ENCODE measurements at regions not wholly inside any gene's neighbourhood (a gene's known extent, or its start where the extent isn't known, plus 50 kb on each side); places are given as distances from the start of the nearest gene placed in this dataset.
"Not testable (repeated sequence)": the region's sequence is repeated elsewhere in the genome, so short reads cannot be mapped to it uniquely, and the experiment has no call there.

DNA sequence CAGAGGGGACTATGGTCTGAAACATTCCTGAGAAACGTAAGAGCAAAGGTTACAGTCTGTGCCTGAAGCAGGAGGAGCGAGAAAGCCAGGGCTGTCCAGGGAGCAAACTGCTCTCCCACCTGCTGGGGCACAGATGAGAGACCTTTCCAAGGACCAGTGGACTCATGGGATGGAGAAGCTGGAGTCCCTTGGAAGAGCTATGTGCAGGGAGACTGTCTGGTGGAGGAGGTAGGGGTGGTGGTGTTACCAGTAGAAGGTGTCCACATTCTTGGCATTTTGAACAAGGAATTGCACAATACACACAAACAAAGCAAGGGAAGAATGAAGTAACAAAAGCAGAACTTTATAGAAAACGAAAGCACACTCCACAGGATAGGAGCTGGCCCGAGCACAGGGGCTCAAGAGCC, 97.9 kb upstream of the CYRIA start:
- no peak for DNase-seq

- no peak for DNase-seq
Observed at GRCh38 chr2:16763056-16763455, 97.4 kb upstream of the CYRIA start.

- DNase-seq = no peak
Observed at GRCh38 chr2:16760426-16760825, 94.8 kb upstream of the CYRIA start.

- DNase-seq = peak in 49 of 51 donors; percentile 11 to 92 (median 63)
Observed at GRCh38 chr2:16756831-16757644, 91.4 kb upstream of the CYRIA start.

DNA sequence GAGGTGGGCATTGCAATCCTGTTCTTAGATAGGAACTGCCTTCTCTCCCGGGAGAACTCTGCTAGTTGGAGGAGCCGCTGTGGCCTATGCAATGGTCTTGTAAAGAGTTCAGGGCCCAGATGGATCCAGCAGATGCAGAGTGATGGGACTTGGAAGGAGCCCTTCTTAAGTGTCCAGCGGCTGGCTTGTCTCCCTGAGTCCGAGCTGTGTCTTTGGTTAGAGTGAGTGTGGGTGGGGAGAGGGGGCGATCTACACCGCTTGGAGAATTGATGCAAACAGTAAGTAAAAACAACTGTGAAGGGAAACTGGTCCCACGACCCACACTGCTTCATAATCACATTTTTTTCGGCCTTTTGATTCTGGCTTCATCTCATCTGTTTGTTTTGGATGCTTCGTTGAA, 89.8 kb upstream of the CYRIA start:
- no peak for DNase-seq

- not testable (repeated sequence) for DNase-seq
Observed at GRCh38 chr2:16753025-16753424, 87.4 kb upstream of the CYRIA start.

DNA sequence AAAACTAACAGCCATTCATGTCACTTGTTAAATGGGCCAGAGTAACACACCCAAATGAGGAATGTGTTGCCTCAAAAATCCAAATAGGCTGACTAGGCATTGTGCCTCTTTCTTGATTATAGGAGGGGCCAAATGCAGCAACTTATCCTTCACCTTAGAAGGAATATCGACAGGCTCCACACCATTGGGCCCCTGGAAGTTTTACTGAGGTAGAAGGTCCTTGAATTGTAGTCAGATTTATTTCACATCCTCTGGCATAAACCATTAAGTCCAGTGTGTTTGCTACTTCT, 85.2 kb upstream of the CYRIA start:
- DNase-seq = not testable (repeated sequence)

DNA sequence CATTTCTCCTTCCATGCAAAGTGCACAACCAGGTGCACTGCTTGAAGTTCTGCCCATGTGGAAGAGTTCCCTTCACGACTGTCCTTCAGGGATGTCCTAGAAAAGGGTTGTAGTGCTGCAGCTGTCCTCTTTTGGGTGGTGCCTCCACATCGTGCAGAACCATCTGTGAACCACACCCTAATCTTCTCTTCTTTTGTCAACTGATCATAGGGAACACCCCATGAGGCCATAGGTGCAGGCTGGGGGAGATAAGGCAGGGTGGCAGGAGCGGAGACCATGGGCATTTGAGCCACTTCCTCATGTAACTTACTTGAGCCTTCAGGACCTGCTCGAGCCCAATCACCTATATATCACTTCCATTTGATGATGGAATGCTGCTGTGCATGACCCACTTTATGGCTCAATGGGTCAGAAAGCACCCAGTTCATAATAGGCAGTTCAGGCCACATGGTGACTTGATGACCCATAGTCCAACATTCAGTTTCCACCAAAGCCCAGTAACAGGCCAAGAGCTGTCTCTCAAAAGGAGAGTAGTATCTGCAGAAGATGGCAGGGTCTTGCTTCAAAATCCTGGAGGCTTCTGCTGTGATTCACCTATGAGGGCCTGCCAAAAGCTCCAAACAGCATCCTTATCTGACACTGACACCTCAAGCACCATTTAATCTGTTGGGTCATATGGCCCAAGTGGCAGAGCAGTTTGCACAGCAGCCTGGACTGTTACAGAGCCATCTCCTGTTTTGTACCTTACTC, 84.7 kb upstream of the CYRIA start:
- DNase-seq = no peak

DNA sequence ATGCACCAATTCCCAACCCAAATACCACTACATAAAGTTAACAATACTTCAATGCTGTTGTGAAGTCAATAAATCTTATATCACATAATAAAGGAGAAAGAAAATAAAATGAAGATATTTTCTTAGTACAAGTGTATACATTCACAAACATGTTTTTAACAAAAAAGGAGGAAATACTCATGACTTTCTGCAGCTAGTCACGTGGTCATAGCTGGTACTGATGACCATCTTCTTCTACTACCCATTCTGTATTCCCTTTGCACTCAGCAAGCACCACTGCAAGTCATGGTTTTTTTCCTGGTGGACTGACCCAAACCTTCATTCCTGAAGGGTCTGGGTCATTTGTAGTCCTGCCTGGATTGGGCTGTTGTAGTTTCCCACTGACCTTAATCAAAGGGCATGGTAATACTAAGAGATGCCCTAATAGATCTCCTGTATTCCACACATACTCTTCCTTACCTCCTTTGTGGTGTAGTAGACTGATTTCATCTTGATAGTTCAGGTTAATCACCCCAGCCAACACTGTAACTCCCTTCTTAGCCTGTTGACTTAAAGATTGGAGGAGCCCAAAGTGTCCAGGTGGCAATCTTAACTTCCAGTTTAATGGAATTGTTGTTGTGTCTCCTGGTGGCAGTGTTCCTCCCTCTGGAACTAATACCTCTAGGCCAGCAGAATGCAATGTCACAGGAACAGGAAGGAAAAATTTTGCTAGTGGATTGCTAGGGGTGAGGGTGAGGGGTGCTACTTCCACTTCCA, 83.1 kb upstream of the CYRIA start:
- DNase-seq = not testable (repeated sequence)

DNA sequence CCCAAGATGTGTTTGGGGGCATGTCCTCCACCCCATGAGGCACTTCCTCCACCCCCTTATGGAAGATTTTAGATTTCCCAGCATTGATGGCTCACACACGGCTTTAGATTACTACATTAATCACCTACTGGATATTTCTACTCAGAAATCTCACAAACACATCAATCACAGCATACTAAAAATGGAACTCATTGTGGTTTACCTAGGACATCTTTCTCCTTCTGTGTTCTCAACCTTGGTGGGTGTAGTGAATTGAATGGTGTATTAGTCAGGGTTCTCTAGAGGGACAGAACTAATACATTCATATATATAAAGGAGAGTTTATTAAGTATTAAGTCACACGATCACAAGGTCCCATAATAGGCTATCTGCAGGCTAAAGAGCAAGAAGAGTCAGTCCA, 82.1 kb upstream of the CYRIA start:
- no peak for DNase-seq

- no peak for DNase-seq
Observed at GRCh38 chr2:16747257-16747656, 81.6 kb upstream of the CYRIA start.

GRCh38 chr2:16746833-16747232, 81.2 kb upstream of the CYRIA start:
- no peak for DNase-seq

DNA sequence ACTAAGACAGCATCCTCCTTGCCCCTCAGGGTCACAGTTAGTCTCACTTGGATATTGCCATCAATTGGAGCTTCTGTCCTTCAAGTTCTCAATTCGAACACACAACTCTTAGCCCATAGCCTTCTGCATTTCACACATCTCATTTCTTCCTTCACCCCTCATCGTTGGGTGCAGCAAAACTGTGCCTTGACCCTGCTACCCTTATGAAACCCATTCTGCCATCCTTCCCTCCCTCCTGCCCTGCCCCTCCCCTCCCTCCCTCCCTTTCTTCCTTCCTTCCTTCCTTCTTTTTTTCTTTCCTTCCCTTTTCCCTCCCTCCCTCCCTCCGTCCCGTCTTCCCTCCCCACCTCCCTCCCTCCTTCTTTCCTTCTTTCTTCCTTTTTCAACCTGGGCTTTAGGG, 80.7 kb upstream of the CYRIA start:
- DNase-seq = no peak

DNA sequence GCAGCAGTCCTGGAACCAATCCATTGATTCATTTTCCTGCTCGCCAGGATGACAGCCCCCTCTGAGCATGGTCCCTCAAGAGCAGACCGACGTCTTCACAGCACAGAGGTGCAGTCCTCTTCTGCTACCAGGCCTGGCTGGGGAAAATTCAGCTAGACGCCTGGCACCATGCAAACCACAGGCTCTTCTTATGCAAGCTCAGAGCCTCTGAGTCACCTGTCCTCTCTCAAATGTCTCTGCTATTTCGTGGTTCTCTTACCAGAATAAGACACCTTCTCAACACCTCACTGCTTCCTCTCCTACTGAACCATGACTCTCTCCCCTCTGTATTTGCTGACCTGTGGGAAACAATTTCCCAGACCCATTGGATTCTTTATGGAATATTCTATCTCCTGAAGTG, 79.8 kb upstream of the CYRIA start:
- DNase-seq = no peak

GRCh38 chr2:16744521-16744920, 78.9 kb upstream of the CYRIA start:
- DNase-seq = no peak

DNA sequence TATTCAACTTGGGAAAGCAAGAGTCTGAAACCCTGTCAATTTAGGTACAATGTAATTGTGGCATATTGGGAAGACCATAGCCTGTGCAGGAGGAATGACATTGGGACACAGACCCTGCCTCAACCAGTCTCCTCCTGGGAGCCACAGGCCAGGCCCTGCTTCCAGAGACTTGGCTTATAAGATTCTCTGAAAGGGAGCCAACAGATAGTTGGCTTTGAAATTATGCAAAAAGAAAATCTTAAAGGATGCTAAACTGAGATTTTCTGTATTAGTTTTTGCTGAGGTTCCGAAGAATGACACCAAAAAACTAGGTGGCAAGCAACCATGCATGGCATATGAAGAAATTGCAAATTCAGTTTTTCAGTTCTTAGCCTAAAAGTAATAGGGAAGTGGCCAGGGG, 76.4 kb upstream of the CYRIA start:
- DNase-seq = no peak

- DNase-seq = peak in 7 of 51 donors; percentile 4 to 26 (median 9)
Observed at GRCh38 chr2:16741498-16741897, 75.9 kb upstream of the CYRIA start.

DNA sequence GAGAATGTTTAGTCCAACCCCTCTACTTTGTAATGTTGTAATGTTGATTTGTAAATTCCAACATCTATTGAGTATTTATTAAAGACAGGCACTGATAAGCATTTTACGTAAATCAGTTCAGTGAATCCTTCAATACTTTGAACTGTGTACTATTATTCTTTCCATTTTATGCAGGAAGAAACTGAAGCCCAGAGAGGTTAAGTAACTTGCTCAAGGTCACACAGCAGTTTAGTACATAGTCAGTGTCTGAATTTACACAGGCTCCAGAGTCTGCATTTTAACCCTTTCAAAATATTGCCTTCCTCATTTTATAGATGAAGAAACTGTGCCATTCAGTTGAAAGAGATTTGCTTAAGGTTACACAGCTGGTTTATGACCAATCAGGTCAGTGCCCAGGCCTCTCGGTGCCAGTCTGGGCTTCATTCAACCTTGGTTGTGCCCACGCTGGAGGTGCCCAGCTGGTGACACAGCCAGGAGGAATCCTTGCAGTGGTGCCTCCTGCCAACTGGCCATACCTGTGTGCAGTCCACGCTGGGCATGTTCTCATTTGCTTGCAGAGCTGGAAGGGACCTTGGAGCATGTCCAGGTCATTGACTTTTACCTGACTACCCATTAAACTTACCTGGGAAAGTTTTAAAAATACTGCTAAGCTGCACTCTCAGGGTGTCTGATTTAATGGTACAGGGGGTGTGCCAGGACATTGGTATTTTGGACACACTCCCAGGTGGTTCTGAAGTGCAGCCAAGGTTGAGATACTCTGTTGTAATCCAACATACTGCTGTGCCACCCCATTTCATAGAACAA, 74.3 kb upstream of the CYRIA start:
- no peak for DNase-seq

DNA sequence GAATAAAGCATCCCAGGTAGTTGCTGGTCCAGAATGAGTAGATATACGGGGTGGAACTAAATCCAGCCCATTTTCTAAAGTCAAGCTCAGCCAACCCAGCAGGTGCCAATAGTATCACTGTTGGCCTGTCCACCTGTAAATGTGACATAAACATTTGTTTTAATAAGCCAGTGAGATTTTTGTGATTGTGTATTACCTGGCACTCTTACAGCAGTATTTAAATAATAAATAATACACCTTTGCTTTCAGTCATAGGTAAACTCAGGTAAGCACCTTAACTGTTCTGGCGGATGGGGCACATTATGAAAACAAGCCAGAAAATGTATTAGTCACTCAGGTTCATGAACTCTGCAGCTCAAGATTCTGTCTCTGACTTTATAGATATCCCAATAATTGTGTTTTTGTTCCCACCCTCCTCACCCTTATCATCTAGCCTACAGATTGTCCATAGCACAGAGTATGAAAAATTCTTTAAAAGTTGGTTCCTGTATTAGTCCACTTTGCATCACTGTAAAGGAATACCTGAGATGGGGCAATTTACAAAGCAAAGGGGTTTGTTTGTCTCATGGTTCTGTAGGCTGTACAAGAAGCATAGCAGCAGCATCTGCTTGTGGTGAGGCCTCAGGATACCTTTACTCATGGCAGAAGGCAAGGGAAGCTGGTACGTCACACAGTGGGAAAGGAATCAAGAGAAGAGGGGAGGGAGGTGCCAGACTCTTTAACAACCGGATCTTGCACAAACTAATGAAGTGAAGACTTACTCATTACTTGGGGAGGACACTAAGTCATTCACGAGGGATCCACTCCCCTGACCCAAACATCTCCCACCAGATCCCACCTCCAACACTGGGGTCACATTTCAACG, 73.0 kb upstream of the CYRIA start:
- DNase-seq = no peak

- DNase-seq = no peak
Observed at GRCh38 chr2:16737812-16738211, 72.2 kb upstream of the CYRIA start.

DNA sequence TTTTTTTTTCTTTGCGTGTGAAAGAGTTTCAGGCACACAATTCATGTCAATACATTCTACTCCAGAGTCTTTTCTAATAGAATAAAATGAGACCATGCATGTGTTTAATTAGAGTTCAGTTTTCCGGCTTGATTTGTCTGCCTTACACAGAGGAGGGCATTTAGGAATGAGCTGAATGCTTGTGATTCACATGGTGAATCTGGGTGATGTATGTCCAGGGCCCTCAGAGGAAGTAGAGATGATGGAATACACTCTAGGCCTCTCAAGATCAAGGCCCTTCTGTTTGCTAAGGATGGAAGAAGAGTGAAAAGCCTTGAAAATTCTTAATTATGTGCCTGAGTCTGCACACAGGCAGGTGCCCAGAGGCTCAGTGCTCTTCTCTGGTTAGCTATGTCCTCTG, 71.0 kb upstream of the CYRIA start:
- DNase-seq = no peak
